PC-3 (cell line): ENCODE measurements at regions not wholly inside any gene's neighbourhood (a gene's known extent, or its start where the extent isn't known, plus 50 kb on each side); places are given as distances from the start of the nearest gene placed in this dataset.

Experiments used
- ATAC-seq: fragments of 200-7000 bp; cut with Tn5 transposase; 2 replicates; pipeline ENCODE4 v1.9.1; 2020; ENCODE audit warnings: mild to moderate bottlenecking, moderate library complexity
- BruUV-seq: library from RNA; stranded (reverse); fragments of 400-500 nt; replicated peaks from 2 replicates; lab custom pipeline; 2021; lab: Mats Ljungman, UMichigan
- CTCF ChIA-PET: fragments of 300-600 bp; sonication (Branson Sonifier 250); formaldehyde crosslinking; loops from one replicate; lab custom pipeline; 2022; ENCODE audit warnings: antibody characterized with exemption; lab: Charles Lee
- POLR2A ChIA-PET: fragments of 300-600 bp; sonication (Branson Sonifier 250); formaldehyde crosslinking; loops from one replicate; lab custom pipeline; 2022; ENCODE audit warnings: antibody characterized with exemption; ENCODE audit not compliant: unreplicated experiment; lab: Charles Lee
- DNase-seq: peaks from one replicate; pipeline ENCODE4 v3.0.0-alpha.2; 2015
- H2AFZ ChIP-seq: fragments of 300-600 bp; sonication (generic); 2 replicates; pipeline ENCODE4 v1.6.0; 2016; ENCODE audit warnings: antibody characterized with exemption, low read length
- H3F3A ChIP-seq: fragments of 300-600 bp; sonication (generic); one replicate; pipeline ENCODE4 v1.6.0; 2017; ENCODE audit warnings: antibody characterized with exemption, low read length, control low read depth, mild to moderate bottlenecking; ENCODE audit not compliant: unreplicated experiment
- H3K27ac ChIP-seq: fragments of 300-600 bp; sonication (generic); 2 replicates; pipeline ENCODE4 v1.5.1; 2016; ENCODE audit warnings: mild to moderate bottlenecking, low read length
- H3K27me3 ChIP-seq: fragments of 300-600 bp; sonication (generic); 2 replicates; pipeline ENCODE4 v1.6.1; 2016; ENCODE audit warnings: low read length, mixed read lengths
- H3K36me3 ChIP-seq: fragments of 300-600 bp; sonication (generic); 2 replicates; pipeline ENCODE4 v1.6.1; 2016; ENCODE audit warnings: low read depth, mixed run types, low read length, mixed read lengths
- H3K4me1 ChIP-seq: fragments of 300-600 bp; sonication (generic); 2 replicates; pipeline ENCODE4 v1.5.1; 2016; ENCODE audit warnings: low read length; ENCODE audit not compliant: insufficient read depth
- H3K4me2 ChIP-seq: fragments of 300-600 bp; sonication (generic); 2 replicates; pipeline ENCODE4 v1.6.0; 2016; ENCODE audit warnings: low read length
- H3K4me3 ChIP-seq: fragments of 300-600 bp; sonication (generic); 2 replicates; pipeline ENCODE4 v1.5.1; 2016; ENCODE audit warnings: mild to moderate bottlenecking, low read length, mixed read lengths
- H3K79me2 ChIP-seq: fragments of 300-600 bp; sonication (generic); 2 replicates; pipeline ENCODE4 v1.6.1; 2017; ENCODE audit warnings: low read length, mixed read lengths
- H3K9ac ChIP-seq: fragments of 300-600 bp; sonication (generic); 2 replicates; pipeline ENCODE4 v1.6.0; 2016; ENCODE audit warnings: mild to moderate bottlenecking, low read length
- H3K9me2 ChIP-seq: fragments of 300-600 bp; sonication (generic); replicated peaks from 2 replicates; pipeline ENCODE4 v1.6.1; 2016; ENCODE audit warnings: mixed run types, low read length, mixed read lengths
- H3K9me3 ChIP-seq: fragments of 300-600 bp; sonication (generic); 2 replicates; pipeline ENCODE4 v1.6.1; 2016; ENCODE audit warnings: low read length, mixed read lengths
- H4K20me1 ChIP-seq: fragments of 300-600 bp; sonication (generic); 2 replicates; pipeline ENCODE4 v1.6.1; 2016; ENCODE audit warnings: low read length, mixed read lengths
- EZH2 ChIP-seq: fragments of 300-600 bp; sonication (generic); IDR thresholded peaks from one replicate; pipeline ENCODE4 v1.6.1; 2017; ENCODE audit warnings: antibody characterized with exemption, mild to moderate bottlenecking, low read length; ENCODE audit not compliant: unreplicated experiment
- EZH2phosphoT487 ChIP-seq: fragments of 300-600 bp; sonication (generic); IDR thresholded peaks from 2 replicates; pipeline ENCODE4 v1.6.1; 2018; ENCODE audit warnings: mild to moderate bottlenecking, antibody characterized with exemption, low read length, borderline replicate concordance
- intact Hi-C: fragments of 100-400 bp; cut with micrococcal nuclease; formaldehyde crosslinking; loops from 2 replicates; pipeline ENCODE4 v1.9.0; 2023
- TF ChIP-seq, protein P1 (sequence below): fragments of 300-600 bp; sonication (generic); conservative IDR thresholded peaks from 2 replicates; pipeline ENCODE4 v1.5.1; 2017; ENCODE audit warnings: antibody characterized with exemption, low read depth, mild to moderate bottlenecking, low read length

DNA sequence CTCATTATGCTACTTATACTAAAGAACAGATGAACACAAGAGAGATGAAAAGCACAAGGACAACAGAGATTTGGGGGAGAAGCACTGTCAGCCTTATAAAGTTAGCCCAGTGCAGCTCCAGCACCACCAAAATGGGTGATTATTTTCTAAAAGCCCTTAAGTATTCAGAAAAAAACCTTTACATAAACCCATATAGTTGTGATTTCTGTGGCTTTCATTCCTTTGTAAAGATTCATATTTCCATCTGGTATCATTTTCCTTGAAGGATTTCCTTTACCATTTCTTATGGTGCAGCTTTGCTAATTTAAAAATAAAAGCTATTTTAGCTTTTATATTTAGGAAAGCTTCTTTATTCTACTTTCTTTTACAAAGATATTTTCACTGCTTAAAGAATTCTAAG is 311.0 kb downstream of the TMEM167A start:
- ATAC-seq (no peak), DNase-seq (no peak)
- no peaks in the 10 kb centered on the region for H3K9me3 ChIP-seq
- no peaks in the 10 kb centered on the region for H4K20me1 ChIP-seq
- H3K4me2 ChIP-seq = peak overlapping the region; percentile 12
- peaks cover 14% of the 10 kb centered on the region for H3K4me1 ChIP-seq
- POLR2A ChIA-PET = interaction anchor here (0.6 kb wide), 1 partner anchor 198 kb away, joined by 4 read pairs; no protein-coding TSS in a partner anchor
- no peaks in the 10 kb centered on the region for H3K27me3 ChIP-seq
- no peak overlapping the region for H3K4me3 ChIP-seq
- no peaks in the 10 kb centered on the region for H3K36me3 ChIP-seq
- H3K27ac ChIP-seq = no peak overlapping the region
- intact Hi-C loops = no loop called here
- H3K9me2 ChIP-seq = no peaks in the 10 kb centered on the region
- H3K79me2 ChIP-seq = no peaks in the 10 kb centered on the region
- TF ChIP-seq EZH2 (no peak), EZH2phosphoT487 (no peak)
- TF ChIP-seq, protein P1, sequence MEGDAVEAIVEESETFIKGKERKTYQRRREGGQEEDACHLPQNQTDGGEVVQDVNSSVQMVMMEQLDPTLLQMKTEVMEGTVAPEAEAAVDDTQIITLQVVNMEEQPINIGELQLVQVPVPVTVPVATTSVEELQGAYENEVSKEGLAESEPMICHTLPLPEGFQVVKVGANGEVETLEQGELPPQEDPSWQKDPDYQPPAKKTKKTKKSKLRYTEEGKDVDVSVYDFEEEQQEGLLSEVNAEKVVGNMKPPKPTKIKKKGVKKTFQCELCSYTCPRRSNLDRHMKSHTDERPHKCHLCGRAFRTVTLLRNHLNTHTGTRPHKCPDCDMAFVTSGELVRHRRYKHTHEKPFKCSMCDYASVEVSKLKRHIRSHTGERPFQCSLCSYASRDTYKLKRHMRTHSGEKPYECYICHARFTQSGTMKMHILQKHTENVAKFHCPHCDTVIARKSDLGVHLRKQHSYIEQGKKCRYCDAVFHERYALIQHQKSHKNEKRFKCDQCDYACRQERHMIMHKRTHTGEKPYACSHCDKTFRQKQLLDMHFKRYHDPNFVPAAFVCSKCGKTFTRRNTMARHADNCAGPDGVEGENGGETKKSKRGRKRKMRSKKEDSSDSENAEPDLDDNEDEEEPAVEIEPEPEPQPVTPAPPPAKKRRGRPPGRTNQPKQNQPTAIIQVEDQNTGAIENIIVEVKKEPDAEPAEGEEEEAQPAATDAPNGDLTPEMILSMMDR = no peak
- no TSS peak for BruUV-seq
- H2AFZ ChIP-seq = no peak overlapping the region
- no peak overlapping the region for H3K9ac ChIP-seq
- H3F3A ChIP-seq = no peaks in the 10 kb centered on the region
- CTCF ChIA-PET = no interaction called here

DNA sequence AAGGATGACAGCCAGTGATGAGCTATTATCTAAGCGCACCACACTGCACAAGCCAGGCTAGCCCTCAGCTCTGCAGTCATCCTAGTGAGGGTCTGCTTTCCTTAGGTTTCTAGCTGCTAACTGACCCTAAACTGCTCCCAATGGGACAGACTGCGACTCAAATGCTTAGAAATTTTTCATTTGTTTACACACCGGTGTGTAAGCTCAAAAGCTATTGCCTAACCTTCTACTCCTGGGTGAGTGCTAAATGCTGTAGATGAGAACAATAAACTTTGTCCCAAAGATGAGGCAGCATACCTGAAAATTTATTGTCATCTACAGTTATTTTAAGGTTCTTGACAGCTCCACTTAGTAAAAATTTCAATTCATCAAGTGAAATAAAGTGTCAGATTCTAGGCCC is 311.4 kb downstream of the TMEM167A start:
- peaks cover 14% of the 10 kb centered on the region for H3K4me1 ChIP-seq
- POLR2A ChIA-PET = interaction anchor here (0.6 kb wide), 1 partner anchor 199 kb away, joined by 4 read pairs; no protein-coding TSS in a partner anchor
- no TSS peak for BruUV-seq
- peak overlapping the region; percentile 12 for H3K4me2 ChIP-seq
- no peak overlapping the region for H3K27ac ChIP-seq
- H3K27me3 ChIP-seq = no peaks in the 10 kb centered on the region
- peak; percentile 71 for DNase-seq
- no peaks in the 10 kb centered on the region for H3K9me3 ChIP-seq
- H3K79me2 ChIP-seq = no peaks in the 10 kb centered on the region
- no peak overlapping the region for H3K9ac ChIP-seq
- no peaks in the 10 kb centered on the region for H3F3A ChIP-seq
- H3K4me3 ChIP-seq = no peak overlapping the region
- no peak overlapping the region for H2AFZ ChIP-seq
- H4K20me1 ChIP-seq = no peaks in the 10 kb centered on the region
- no peaks in the 10 kb centered on the region for H3K9me2 ChIP-seq
- peak; percentile 84 for ATAC-seq
- H3K36me3 ChIP-seq = no peaks in the 10 kb centered on the region
- CTCF ChIA-PET = no interaction called here
- TF ChIP-seq EZH2phosphoT487 (no peak), EZH2 (no peak)
- TF ChIP-seq, protein P1 = no peak
- intact Hi-C loops = no loop called here

DNA sequence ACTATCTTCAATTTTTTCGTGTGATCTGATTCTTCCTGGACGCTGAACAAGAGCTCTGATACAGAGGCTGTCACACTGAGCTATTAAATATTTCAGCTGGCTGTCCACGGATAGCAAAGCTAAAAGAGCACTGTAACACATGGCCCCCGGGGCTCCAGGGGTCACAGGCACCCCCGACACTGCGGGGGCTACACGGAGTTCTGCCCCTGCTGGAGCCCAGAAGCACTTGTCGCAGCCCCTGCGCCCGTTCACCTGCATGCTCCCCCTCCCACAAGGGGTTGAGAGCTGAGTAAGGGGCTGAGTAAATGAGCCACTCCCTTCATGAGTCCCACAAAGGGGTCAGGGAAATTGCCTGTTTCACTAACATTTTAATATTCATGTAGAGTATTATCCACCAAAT is 316.3 kb downstream of the TMEM167A start:
- no peak overlapping the region for H3K9ac ChIP-seq
- BruUV-seq = no TSS peak
- no peak overlapping the region for H3K4me2 ChIP-seq
- no peak overlapping the region for H3K4me3 ChIP-seq
- no peaks in the 10 kb centered on the region for H3K9me2 ChIP-seq
- DNase-seq = no peak
- no peak for TF ChIP-seq EZH2phosphoT487
- TF ChIP-seq, protein P1 = no peak
- intact Hi-C loops = no loop called here
- no peaks in the 10 kb centered on the region for H3K27me3 ChIP-seq
- H3K27ac ChIP-seq = no peak overlapping the region
- H4K20me1 ChIP-seq = no peaks in the 10 kb centered on the region
- no peak overlapping the region for H2AFZ ChIP-seq
- peaks cover 7% of the 10 kb centered on the region for H3K4me1 ChIP-seq
- ChIA-PET CTCF (no interaction called here), POLR2A (no interaction called here)
- no peak for ATAC-seq
- H3K9me3 ChIP-seq = no peaks in the 10 kb centered on the region
- H3K79me2 ChIP-seq = no peaks in the 10 kb centered on the region
- no peaks in the 10 kb centered on the region for H3F3A ChIP-seq
- no peaks in the 10 kb centered on the region for H3K36me3 ChIP-seq
